RPMI7951 (cell line): ENCODE measurements at regions not wholly inside any gene's neighbourhood (a gene's known extent, or its start where the extent isn't known, plus 50 kb on each side); places are given as distances from the start of the nearest gene placed in this dataset.

ENCODE experiments used
- DNase-seq: peaks from one replicate; pipeline ENCODE4 v3.0.0-alpha.2; 2012; ENCODE audit warnings: low read depth

- no peak for DNase-seq
These were observed 115.4 kb downstream of the AXIN2 start for GRCh38 chr17:65446043-65446442.

GRCh38 chr17:65444049-65444448 is 117.4 kb downstream of the AXIN2 start:
- DNase-seq: no peak

GRCh38 chr17:65442691-65443090 is 118.8 kb downstream of the AXIN2 start:
- DNase-seq: no peak

- DNase-seq: no peak
These were observed 119.2 kb downstream of the AXIN2 start for GRCh38 chr17:65442250-65442649.

GRCh38 chr17:65441053-65441605 is 120.3 kb downstream of the AXIN2 start:
- DNase-seq: no peak

GRCh38 chr17:65438708-65439294 is 122.6 kb downstream of the AXIN2 start:
- DNase-seq: peak; percentile 77

GRCh38 chr17:65438173-65438572 is 123.3 kb downstream of the AXIN2 start:
- no peak for DNase-seq

- no peak for DNase-seq
These were observed 124.6 kb downstream of the AXIN2 start for GRCh38 chr17:65436871-65437270.

GRCh38 chr17:65434878-65435277 is 126.6 kb downstream of the AXIN2 start:
- no peak for DNase-seq

- DNase-seq: peak; percentile 33
These were observed 127.2 kb downstream of the AXIN2 start for GRCh38 chr17:65434251-65434650.

- peak; percentile 77 for DNase-seq
These were observed 127.9 kb downstream of the AXIN2 start for GRCh38 chr17:65433592-65433991.

GRCh38 chr17:65433157-65433556 is 128.3 kb downstream of the AXIN2 start:
- DNase-seq: no peak

GRCh38 chr17:65431116-65431515 is 130.3 kb downstream of the AXIN2 start:
- no peak for DNase-seq

GRCh38 chr17:65430209-65430833 is 131.1 kb downstream of the AXIN2 start:
- no peak for DNase-seq

- no peak for DNase-seq
These were observed 137.9 kb downstream of the AXIN2 start for GRCh38 chr17:65423346-65424140.

- no peak for DNase-seq
These were observed 142.8 kb downstream of the AXIN2 start for GRCh38 chr17:65418622-65419021.

GRCh38 chr17:65417406-65418221 is 143.8 kb downstream of the AXIN2 start:
- no peak for DNase-seq

- DNase-seq: no peak
These were observed 145.5 kb downstream of the AXIN2 start for GRCh38 chr17:65415991-65416390.

GRCh38 chr17:65413390-65413789 is 148.1 kb downstream of the AXIN2 start:
- no peak for DNase-seq

GRCh38 chr17:65409381-65409780 is 152.1 kb downstream of the AXIN2 start:
- DNase-seq: no peak

- DNase-seq: no peak
These were observed 153.4 kb downstream of the AXIN2 start for GRCh38 chr17:65408050-65408449.

- no peak for DNase-seq
These were observed 154.4 kb downstream of the AXIN2 start for GRCh38 chr17:65407017-65407416.
